HG02840 (cell line): ENCODE measurements at regions not wholly inside any gene's neighbourhood (a gene's known extent, or its start where the extent isn't known, plus 50 kb on each side); places are given as distances from the start of the nearest gene placed in this dataset.
"Not testable (repeated sequence)": the region's sequence is repeated elsewhere in the genome, so short reads cannot be mapped to it uniquely, and the experiment has no call there.

Experiments used
- ATAC-seq: cut with Tn5 transposase; IDR thresholded peaks from one replicate; pipeline ENCODE4 v1.9.1; 2021; ENCODE audit warnings: mild to moderate bottlenecking, moderate library complexity, moderate number of reproducible peaks; ENCODE audit not compliant: unreplicated experiment, low FRiP score

GRCh38 chr2:122034777-122035176 is 279.3 kb downstream of the TSN start:
- no peak for ATAC-seq

- ATAC-seq: not testable (repeated sequence)
Observed at GRCh38 chr2:122038816-122039215, 283.4 kb downstream of the TSN start.

- no peak for ATAC-seq
Observed at GRCh38 chr2:122041455-122041854, 286.0 kb downstream of the TSN start.

- ATAC-seq: not testable (repeated sequence)
Observed at GRCh38 chr2:122051659-122052058, 296.2 kb downstream of the TSN start.

- ATAC-seq: no peak
Observed at GRCh38 chr2:122055521-122055931, 300.1 kb downstream of the TSN start.

GRCh38 chr2:122056853-122057252 is 301.4 kb downstream of the TSN start:
- ATAC-seq: no peak

GRCh38 chr2:122061206-122061605 is 305.8 kb downstream of the TSN start:
- no peak for ATAC-seq

- ATAC-seq: no peak
Observed at GRCh38 chr2:122061831-122062230, 306.4 kb downstream of the TSN start.

GRCh38 chr2:122062506-122062905 is 307.1 kb downstream of the TSN start:
- no peak for ATAC-seq

- ATAC-seq: no peak
Observed at GRCh38 chr2:122063716-122064115, 308.3 kb downstream of the TSN start.

GRCh38 chr2:122070241-122070731 is 314.8 kb downstream of the TSN start:
- ATAC-seq: no peak

GRCh38 chr2:122072666-122073065 is 317.2 kb downstream of the TSN start:
- no peak for ATAC-seq

- no peak for ATAC-seq
Observed at GRCh38 chr2:122074201-122074600, 318.8 kb downstream of the TSN start.

GRCh38 chr2:122075381-122075780 is 319.9 kb downstream of the TSN start:
- ATAC-seq: no peak

- ATAC-seq: no peak
Observed at GRCh38 chr2:122077114-122077513, 321.7 kb downstream of the TSN start.

GRCh38 chr2:122077771-122078170 is 322.3 kb downstream of the TSN start:
- no peak for ATAC-seq

GRCh38 chr2:122078451-122078850 is 323.0 kb downstream of the TSN start:
- no peak for ATAC-seq

- ATAC-seq: no peak
Observed at GRCh38 chr2:122079844-122080243, 324.4 kb downstream of the TSN start.

- ATAC-seq: no peak
Observed at GRCh38 chr2:122080316-122080715, 324.9 kb downstream of the TSN start.

- no peak for ATAC-seq
Observed at GRCh38 chr2:122080871-122081270, 325.4 kb downstream of the TSN start.

GRCh38 chr2:122081751-122082150 is 326.3 kb downstream of the TSN start:
- ATAC-seq: no peak

- no peak for ATAC-seq
Observed at GRCh38 chr2:122083256-122084048, 328.0 kb downstream of the TSN start.
